PC-3 (cell line): ENCODE measurements at regions not wholly inside any gene's neighbourhood (a gene's known extent, or its start where the extent isn't known, plus 50 kb on each side); places are given as distances from the start of the nearest gene placed in this dataset.

Experiments
- ATAC-seq: fragments of 200-7000 bp; cut with Tn5 transposase; 2 replicates; pipeline ENCODE4 v1.9.1; 2020; ENCODE audit warnings: mild to moderate bottlenecking, moderate library complexity
- BruUV-seq: library from RNA; stranded (reverse); fragments of 400-500 nt; replicated peaks from 2 replicates; lab custom pipeline; 2021; lab: Mats Ljungman, UMichigan
- CTCF ChIA-PET: fragments of 300-600 bp; sonication (Branson Sonifier 250); formaldehyde crosslinking; loops from one replicate; lab custom pipeline; 2022; ENCODE audit warnings: antibody characterized with exemption; lab: Charles Lee
- POLR2A ChIA-PET: fragments of 300-600 bp; sonication (Branson Sonifier 250); formaldehyde crosslinking; loops from one replicate; lab custom pipeline; 2022; ENCODE audit warnings: antibody characterized with exemption; ENCODE audit not compliant: unreplicated experiment; lab: Charles Lee
- DNase-seq: peaks from one replicate; pipeline ENCODE4 v3.0.0-alpha.2; 2015
- H2AFZ ChIP-seq: fragments of 300-600 bp; sonication (generic); 2 replicates; pipeline ENCODE4 v1.6.0; 2016; ENCODE audit warnings: antibody characterized with exemption, low read length
- H3F3A ChIP-seq: fragments of 300-600 bp; sonication (generic); one replicate; pipeline ENCODE4 v1.6.0; 2017; ENCODE audit warnings: antibody characterized with exemption, low read length, control low read depth, mild to moderate bottlenecking; ENCODE audit not compliant: unreplicated experiment
- H3K27ac ChIP-seq: fragments of 300-600 bp; sonication (generic); 2 replicates; pipeline ENCODE4 v1.5.1; 2016; ENCODE audit warnings: mild to moderate bottlenecking, low read length
- H3K27me3 ChIP-seq: fragments of 300-600 bp; sonication (generic); 2 replicates; pipeline ENCODE4 v1.6.1; 2016; ENCODE audit warnings: low read length, mixed read lengths
- H3K36me3 ChIP-seq: fragments of 300-600 bp; sonication (generic); 2 replicates; pipeline ENCODE4 v1.6.1; 2016; ENCODE audit warnings: low read depth, mixed run types, low read length, mixed read lengths
- H3K4me1 ChIP-seq: fragments of 300-600 bp; sonication (generic); 2 replicates; pipeline ENCODE4 v1.5.1; 2016; ENCODE audit warnings: low read length; ENCODE audit not compliant: insufficient read depth
- H3K4me2 ChIP-seq: fragments of 300-600 bp; sonication (generic); 2 replicates; pipeline ENCODE4 v1.6.0; 2016; ENCODE audit warnings: low read length
- H3K4me3 ChIP-seq: fragments of 300-600 bp; sonication (generic); 2 replicates; pipeline ENCODE4 v1.5.1; 2016; ENCODE audit warnings: mild to moderate bottlenecking, low read length, mixed read lengths
- H3K79me2 ChIP-seq: fragments of 300-600 bp; sonication (generic); 2 replicates; pipeline ENCODE4 v1.6.1; 2017; ENCODE audit warnings: low read length, mixed read lengths
- H3K9ac ChIP-seq: fragments of 300-600 bp; sonication (generic); 2 replicates; pipeline ENCODE4 v1.6.0; 2016; ENCODE audit warnings: mild to moderate bottlenecking, low read length
- H3K9me2 ChIP-seq: fragments of 300-600 bp; sonication (generic); replicated peaks from 2 replicates; pipeline ENCODE4 v1.6.1; 2016; ENCODE audit warnings: mixed run types, low read length, mixed read lengths
- H3K9me3 ChIP-seq: fragments of 300-600 bp; sonication (generic); 2 replicates; pipeline ENCODE4 v1.6.1; 2016; ENCODE audit warnings: low read length, mixed read lengths
- H4K20me1 ChIP-seq: fragments of 300-600 bp; sonication (generic); 2 replicates; pipeline ENCODE4 v1.6.1; 2016; ENCODE audit warnings: low read length, mixed read lengths
- CTCF ChIP-seq: fragments of 300-600 bp; sonication (generic); conservative IDR thresholded peaks from 2 replicates; pipeline ENCODE4 v1.5.1; 2017; ENCODE audit warnings: antibody characterized with exemption, low read depth, mild to moderate bottlenecking, low read length
- EZH2 ChIP-seq: fragments of 300-600 bp; sonication (generic); IDR thresholded peaks from one replicate; pipeline ENCODE4 v1.6.1; 2017; ENCODE audit warnings: antibody characterized with exemption, mild to moderate bottlenecking, low read length; ENCODE audit not compliant: unreplicated experiment
- EZH2phosphoT487 ChIP-seq: fragments of 300-600 bp; sonication (generic); IDR thresholded peaks from 2 replicates; pipeline ENCODE4 v1.6.1; 2018; ENCODE audit warnings: mild to moderate bottlenecking, antibody characterized with exemption, low read length, borderline replicate concordance
- intact Hi-C: fragments of 100-400 bp; cut with micrococcal nuclease; formaldehyde crosslinking; loops from 2 replicates; pipeline ENCODE4 v1.9.0; 2023

GRCh38 chr22:44408829-44409192, 89.2 kb downstream of the RTL6 start:
- POLR2A ChIA-PET = no interaction called here

GRCh38 chr22:44407987-44408828, 89.8 kb downstream of the RTL6 start:
- Histone ChIP-seq H3K4me1 (peaks cover 21% of the 10 kb centered on the region), H3K9me2 (no peaks in the 10 kb centered on the region), H3K36me3 (no peaks in the 10 kb centered on the region), H3K9me3 (no peaks in the 10 kb centered on the region), H3K27ac (no peak overlapping the region), H3K4me2 (no peak overlapping the region), H4K20me1 (no peaks in the 10 kb centered on the region), H3K79me2 (0 out of 2 replicates have a peak, but pooled peaks cover 10% of the 10 kb centered on the region), H3F3A (no peaks in the 10 kb centered on the region), H3K9ac (no peak overlapping the region), H2AFZ (no peak overlapping the region), H3K27me3 (no peaks in the 10 kb centered on the region), H3K4me3 (no peak overlapping the region)
- POLR2A ChIA-PET = no interaction called here
- ATAC-seq (no peak), DNase-seq (no peak)
- no TSS peak for BruUV-seq
- intact Hi-C loops = no loop called here
- TF ChIP-seq CTCF (no peak), EZH2phosphoT487 (no peak), EZH2 (no peak)
- CTCF ChIA-PET = no interaction called here

More at GRCh38 chr22:44408829-44409192, 89.2 kb downstream of the RTL6 start:
- H3K4me2 ChIP-seq = no peak overlapping the region
- H3K9me3 ChIP-seq = no peaks in the 10 kb centered on the region
- TF ChIP-seq EZH2 (no peak), CTCF (no peak), EZH2phosphoT487 (no peak)
- intact Hi-C loops = no loop called here
- H3K9ac ChIP-seq = no peak overlapping the region
- no peaks in the 10 kb centered on the region for H3K9me2 ChIP-seq
- H4K20me1 ChIP-seq = no peaks in the 10 kb centered on the region
- H3K27ac ChIP-seq = no peak overlapping the region
- H3K36me3 ChIP-seq = no peaks in the 10 kb centered on the region
- H3K79me2 ChIP-seq = 0 out of 2 replicates have a peak, but pooled peaks cover 10% of the 10 kb centered on the region
- no peak overlapping the region for H2AFZ ChIP-seq
- DNase-seq (no peak), ATAC-seq (no peak)
- H3K4me1 ChIP-seq = peaks cover 21% of the 10 kb centered on the region
- no peaks in the 10 kb centered on the region for H3K27me3 ChIP-seq
- no TSS peak for BruUV-seq
- no peaks in the 10 kb centered on the region for H3F3A ChIP-seq
- no peak overlapping the region for H3K4me3 ChIP-seq
- CTCF ChIA-PET = no interaction called here
